Neural cell (in vitro differentiated cells): ENCODE measurements at regions not wholly inside any gene's neighbourhood (a gene's known extent, or its start where the extent isn't known, plus 50 kb on each side); places are given as distances from the start of the nearest gene placed in this dataset.

ENCODE experiments used
- CTCF ChIP-seq: fragments of 450-650 bp; IDR thresholded peaks from 2 replicates; pipeline ENCODE4 v1.5.1; 2014; ENCODE audit warnings: antibody characterized with exemption, mild to moderate bottlenecking, moderate library complexity; ENCODE audit not compliant: poor library complexity, severe bottlenecking
- SMC3 ChIP-seq: fragments of 450-650 bp; conservative IDR thresholded peaks from 2 replicates; pipeline ENCODE4 v1.6.1; 2014; ENCODE audit warnings: antibody characterized with exemption, mild to moderate bottlenecking, moderate library complexity; ENCODE audit not compliant: poor library complexity

- TF ChIP-seq SMC3 = no peak
- TF ChIP-seq CTCF = no peak
Measured at GRCh38 chr20:40307268-40307667, 381.8 kb downstream of the MAFB start.
